IPS-NIHi11 (cell line): ENCODE measurements at regions not wholly inside any gene's neighbourhood (a gene's known extent, or its start where the extent isn't known, plus 50 kb on each side); places are given as distances from the start of the nearest gene placed in this dataset.

ENCODE experiments used
- DNase-seq: peaks from one replicate; pipeline ENCODE4 v3.0.0; 2012; ENCODE audit warnings: mixed read lengths, low spot score

- no peak for DNase-seq
Measured at GRCh38 chr6:144335311-144335861, 50.3 kb downstream of the UTRN start.

- no peak for DNase-seq
Measured at GRCh38 chr6:144335914-144336313, 50.8 kb downstream of the UTRN start.

- no peak for DNase-seq
Measured at GRCh38 chr6:144336900-144337299, 51.8 kb downstream of the UTRN start.

GRCh38 chr6:144338474-144338873 lies 53.3 kb downstream of the UTRN start:
- DNase-seq = no peak

GRCh38 chr6:144338951-144339700 lies 54.0 kb downstream of the UTRN start:
- DNase-seq = no peak

- DNase-seq = no peak
Measured at GRCh38 chr6:144339859-144340452, 54.8 kb downstream of the UTRN start.

GRCh38 chr6:144340541-144341371 lies 55.6 kb downstream of the UTRN start:
- no peak for DNase-seq

GRCh38 chr6:144341831-144342527 lies 56.8 kb downstream of the UTRN start:
- no peak for DNase-seq

GRCh38 chr6:144343701-144344428 lies 58.7 kb downstream of the UTRN start:
- DNase-seq = no peak

GRCh38 chr6:144344646-144345045 lies 59.5 kb downstream of the UTRN start:
- no peak for DNase-seq

GRCh38 chr6:144345451-144345850 lies 60.3 kb downstream of the UTRN start:
- DNase-seq = no peak

GRCh38 chr6:144346719-144347447 lies 61.7 kb downstream of the UTRN start:
- no peak for DNase-seq

GRCh38 chr6:144347448-144347759 lies 62.3 kb downstream of the UTRN start:
- no peak for DNase-seq

- no peak for DNase-seq
Measured at GRCh38 chr6:144347933-144348332, 62.8 kb downstream of the UTRN start.

- peak; percentile 37 for DNase-seq
Measured at GRCh38 chr6:144349690-144350527, 64.8 kb downstream of the UTRN start.

GRCh38 chr6:144350528-144350880 lies 65.4 kb downstream of the UTRN start:
- no peak for DNase-seq

GRCh38 chr6:144351379-144352127 lies 66.4 kb downstream of the UTRN start:
- DNase-seq = no peak

GRCh38 chr6:144352331-144352730 lies 67.2 kb downstream of the UTRN start:
- no peak for DNase-seq

GRCh38 chr6:144353871-144354314 lies 68.8 kb downstream of the UTRN start:
- no peak for DNase-seq
